ENCODE measurements at regions not wholly inside any gene's neighbourhood (a gene's known extent, or its start where the extent isn't known, plus 50 kb on each side); places are given as distances from the start of the nearest gene placed in this dataset.

- H3K79me2 ChIP-seq (ENCODE audit: insufficient read depth, low read depth), result no peaks in the 10 kb centered on the region
- no peak overlapping the region for H3K9ac ChIP-seq
- no peak overlapping the region for H3K4me3 ChIP-seq (IDR thresholded peaks at IDR 0.05; ENCODE audit: insufficient read depth, low read depth, low read length)
- no peak for TF ChIP-seq CTCF (conservative IDR thresholded peaks at IDR 0.05; ENCODE audit: low read depth, low read length)
- H3K4me1 ChIP-seq (ENCODE audit: low read depth, poor library complexity, severe bottlenecking), result no peaks in the 10 kb centered on the region
- H4K20me1 ChIP-seq (ENCODE audit: insufficient read depth), result no peaks in the 10 kb centered on the region
- H3K27me3 ChIP-seq (ENCODE audit: insufficient read depth, low read depth), result no peaks in the 10 kb centered on the region
- H3K4me2 ChIP-seq, result no peak overlapping the region
- H3K36me3 ChIP-seq (ENCODE audit: insufficient read depth), result no peaks in the 10 kb centered on the region
- no peak overlapping the region for H3K27ac ChIP-seq
- no peak overlapping the region for H2AFZ ChIP-seq (ENCODE audit: low read depth)
Measured at GRCh38 chr16:22624800-22625533, 114.3 kb downstream of the NPIPB5 start.

DNA sequence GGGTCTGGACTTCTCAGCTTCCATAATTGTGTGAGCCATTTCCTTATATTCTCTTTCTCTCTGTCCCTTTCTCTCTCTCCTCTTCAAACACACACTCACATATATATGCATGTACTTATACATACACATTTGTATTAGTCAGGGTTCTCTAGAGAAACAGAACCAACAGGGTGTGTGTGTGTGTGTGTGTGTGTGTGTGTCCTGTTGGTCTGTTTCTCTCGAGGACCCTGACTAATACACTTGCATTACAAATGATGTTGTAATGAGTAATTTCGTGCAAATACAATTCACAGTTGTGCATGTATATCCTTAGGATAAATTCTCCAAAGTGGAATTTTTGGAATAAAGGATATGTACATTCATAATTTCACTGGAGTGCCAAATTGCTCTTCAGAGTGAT, 115.3 kb downstream of the NPIPB5 start:
- H3K9ac ChIP-seq, result no peak overlapping the region
- no peak overlapping the region for H3K27ac ChIP-seq
- no peaks in the 10 kb centered on the region for H3K27me3 ChIP-seq (ENCODE audit: insufficient read depth, low read depth)
- no peak overlapping the region for H3K4me3 ChIP-seq (IDR thresholded peaks at IDR 0.05; ENCODE audit: insufficient read depth, low read depth, low read length)
- no peaks in the 10 kb centered on the region for H3K79me2 ChIP-seq (ENCODE audit: insufficient read depth, low read depth)
- H3K36me3 ChIP-seq (ENCODE audit: insufficient read depth), result no peaks in the 10 kb centered on the region
- H3K4me2 ChIP-seq, result no peak overlapping the region
- H2AFZ ChIP-seq (ENCODE audit: low read depth), result no peak overlapping the region
- H3K4me1 ChIP-seq (ENCODE audit: low read depth, poor library complexity, severe bottlenecking), result no peaks in the 10 kb centered on the region
- no peaks in the 10 kb centered on the region for H4K20me1 ChIP-seq (ENCODE audit: insufficient read depth)
- no peak for TF ChIP-seq CTCF (conservative IDR thresholded peaks at IDR 0.05; ENCODE audit: low read depth, low read length)

DNA sequence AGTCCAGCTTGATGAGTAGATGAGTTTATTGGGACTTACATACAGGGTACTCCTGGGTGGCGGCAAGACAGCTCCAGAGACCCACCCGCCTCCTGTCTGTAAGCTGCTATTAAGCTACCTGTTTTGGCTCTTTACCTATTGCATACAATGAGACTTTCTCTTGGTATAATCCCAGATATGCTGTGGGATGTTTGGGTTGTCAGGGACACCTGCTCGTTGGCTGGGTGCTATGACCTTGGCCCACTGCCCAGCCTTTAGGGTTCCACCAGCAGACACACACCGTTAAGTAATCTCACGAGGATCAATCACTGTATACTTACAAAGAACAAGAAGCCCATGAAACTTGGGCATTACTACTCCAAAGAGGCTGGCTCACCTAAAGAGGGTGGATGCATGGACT, 116.4 kb downstream of the NPIPB5 start:
- TF ChIP-seq CTCF (conservative IDR thresholded peaks at IDR 0.05; ENCODE audit: low read depth, low read length), result no peak
- no peak overlapping the region for H3K4me2 ChIP-seq
- no peaks in the 10 kb centered on the region for H3K79me2 ChIP-seq (ENCODE audit: insufficient read depth, low read depth)
- no peak overlapping the region for H2AFZ ChIP-seq (ENCODE audit: low read depth)
- no peaks in the 10 kb centered on the region for H3K4me1 ChIP-seq (ENCODE audit: low read depth, poor library complexity, severe bottlenecking)
- H3K4me3 ChIP-seq (IDR thresholded peaks at IDR 0.05; ENCODE audit: insufficient read depth, low read depth, low read length), result no peak overlapping the region
- no peak overlapping the region for H3K9ac ChIP-seq
- H4K20me1 ChIP-seq (ENCODE audit: insufficient read depth), result no peaks in the 10 kb centered on the region
- no peaks in the 10 kb centered on the region for H3K27me3 ChIP-seq (ENCODE audit: insufficient read depth, low read depth)
- H3K27ac ChIP-seq, result no peak overlapping the region
- H3K36me3 ChIP-seq (ENCODE audit: insufficient read depth), result no peaks in the 10 kb centered on the region

DNA sequence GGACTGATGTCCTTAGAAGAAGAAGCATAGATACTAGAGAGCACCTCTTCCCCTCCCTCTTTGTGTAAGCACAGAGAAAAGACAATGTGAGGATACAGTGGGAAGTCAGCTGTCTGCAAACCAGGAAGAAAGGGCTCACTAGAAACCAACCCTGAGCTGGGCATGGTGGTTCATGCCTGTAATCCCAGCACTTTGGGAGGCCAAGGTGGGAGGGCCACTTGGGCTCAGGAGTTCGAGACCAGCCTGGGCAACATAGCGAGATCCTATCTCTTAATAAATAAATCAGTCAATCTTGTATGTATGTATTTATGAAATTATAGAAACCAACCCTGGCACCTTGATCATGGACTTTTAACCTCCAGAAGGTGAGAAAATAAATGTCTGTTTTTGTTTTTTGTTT, 118.3 kb downstream of the NPIPB5 start:
- Histone ChIP-seq H3K4me3 (IDR thresholded peaks at IDR 0.05; ENCODE audit: insufficient read depth, low read depth, low read length) (no peak overlapping the region), H3K36me3 (ENCODE audit: insufficient read depth) (no peaks in the 10 kb centered on the region), H3K27ac (no peak overlapping the region), H3K4me1 (ENCODE audit: low read depth, poor library complexity, severe bottlenecking) (no peaks in the 10 kb centered on the region), H3K79me2 (ENCODE audit: insufficient read depth, low read depth) (no peaks in the 10 kb centered on the region), H4K20me1 (ENCODE audit: insufficient read depth) (no peaks in the 10 kb centered on the region), H3K27me3 (ENCODE audit: insufficient read depth, low read depth) (no peaks in the 10 kb centered on the region), H2AFZ (ENCODE audit: low read depth) (no peak overlapping the region), H3K4me2 (no peak overlapping the region), H3K9ac (no peak overlapping the region)
- no peak for TF ChIP-seq CTCF (conservative IDR thresholded peaks at IDR 0.05; ENCODE audit: low read depth, low read length)

All from KMS-11 (cell line).